ENCODE measurements at regions not wholly inside any gene's neighbourhood (a gene's known extent, or its start where the extent isn't known, plus 50 kb on each side); places are given as distances from the start of the nearest gene placed in this dataset.
"Not testable (repeated sequence)": the region's sequence is repeated elsewhere in the genome, so short reads cannot be mapped to it uniquely, and the experiment has no call there.

DNA sequence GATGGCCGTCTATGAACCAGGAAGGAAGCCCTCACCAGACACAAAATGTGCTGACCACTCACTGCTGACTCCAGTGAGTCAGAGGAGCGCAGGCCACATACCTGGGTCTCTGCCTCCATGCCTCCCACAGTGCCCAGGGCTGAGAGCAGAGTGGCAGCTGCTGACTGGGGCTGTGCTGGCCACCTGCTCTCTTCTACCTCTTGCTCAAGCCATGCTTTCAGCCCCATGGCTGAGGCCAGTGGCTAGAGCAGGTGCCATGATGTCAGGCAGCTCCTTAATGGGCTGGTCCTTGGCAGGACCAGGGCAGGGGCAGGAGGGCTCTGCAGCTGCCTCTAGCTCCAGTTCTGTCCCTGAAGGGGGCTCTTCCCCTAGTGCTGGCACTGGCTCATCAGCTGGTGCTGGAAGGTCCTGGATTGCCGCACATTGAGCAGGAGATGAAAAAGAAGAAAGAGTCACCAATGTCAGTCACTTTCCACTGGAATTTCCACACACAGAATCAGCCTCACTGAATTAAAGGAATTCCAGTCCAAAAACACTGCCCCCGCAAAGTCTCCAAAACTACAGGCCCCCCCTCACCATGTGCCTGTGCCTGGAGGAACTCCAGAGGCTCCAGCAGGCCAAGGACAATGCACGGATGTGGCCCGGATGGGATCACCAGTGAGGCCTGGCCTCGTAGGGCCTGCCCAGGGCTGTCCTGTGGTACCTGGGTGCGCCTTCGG is 86.4 kb downstream of the GGTLC2 start:
- no peaks in the 10 kb centered on the region for H3K9me3 Mint-ChIP-seq (ENCODE audit: insufficient read depth)

DNA sequence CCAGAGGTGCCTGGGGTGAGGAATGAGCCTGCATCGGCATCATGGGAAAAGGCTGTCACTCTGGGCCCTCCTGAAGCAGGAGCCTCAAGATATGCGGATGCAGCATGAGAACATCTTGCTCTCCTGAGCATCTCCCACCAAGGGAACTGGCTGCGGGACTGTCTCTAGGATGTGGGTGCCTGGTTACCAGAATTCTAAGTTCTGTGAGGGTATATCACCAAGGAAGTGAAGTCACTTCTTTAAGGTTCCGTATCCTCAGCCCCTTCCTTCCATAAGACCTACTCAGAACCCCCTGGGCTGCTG is 86.9 kb downstream of the GGTLC2 start:
- ATAC-seq (ENCODE audit: low read depth) (no peak), DNase-seq (no peak)
- H3K27me3 ChIP-seq (replicated peaks in 1 of 4; ENCODE audit: control extremely low read depth in 1 of 4, control insufficient read depth in 3 of 4, insufficient read depth in 4 of 4, low read length in 3 of 4) = no peaks in the 10 kb centered on the region
- no peaks in the 10 kb centered on the region for H4K20me1 ChIP-seq (ENCODE audit: control insufficient read depth, insufficient read depth, low read length, poor library complexity, severe bottlenecking)
- peaks cover 8% of the 10 kb centered on the region for H3K27me3 Mint-ChIP-seq
- ChIA-PET POLR2A (no interaction called here), CTCF (interaction anchor here (0.8 kb wide), 1 partner anchor 15 kb away, joined by 3 read pairs; no protein-coding TSS in a partner anchor)
- no peaks in the 10 kb centered on the region for H3K36me3 ChIP-seq (replicated peaks in 1 of 2; ENCODE audit: control extremely low read depth in 1 of 2, control insufficient read depth in 1 of 2, extremely low read depth in 1 of 2, insufficient read depth in 2 of 2, low read length in 1 of 2)
- peaks cover 0 to 18% (median 0%) of the 10 kb centered on the region in 3 donors for H3K9me3 ChIP-seq (ENCODE audit: control extremely low read depth in 1 of 3, control insufficient read depth in 2 of 3, insufficient read depth in 1 of 3, low read length in 2 of 3)
- 100% methylated on average over 1 of the region's 4 CpGs for WGBS (ENCODE audit: insufficient coverage)
- no peak overlapping the region for H3K4me3 ChIP-seq (ENCODE audit: control extremely low read depth in 1 of 5, extremely low read depth in 1 of 5, insufficient read depth in 1 of 5, low read depth in 2 of 5, low read length in 4 of 5)
- H3K4me3 Mint-ChIP-seq = no peak overlapping the region
- H3K4me2 ChIP-seq (replicated peaks; ENCODE audit: low read depth, low read length, poor library complexity, severe bottlenecking) = no peak overlapping the region
- no peak overlapping the region for H3K27ac ChIP-seq (ENCODE audit: low read length in 2 of 2)
- no peaks in the 10 kb centered on the region for H3K79me2 ChIP-seq (ENCODE audit: control insufficient read depth, insufficient read depth, low read length)
- no peaks in the 10 kb centered on the region for H3K4me1 ChIP-seq (ENCODE audit: control insufficient read depth in 2 of 2, insufficient read depth in 2 of 2, low read length in 2 of 2)
- intact Hi-C loops (cut with micrococcal nuclease) = no loop called here
- no peaks in the 10 kb centered on the region for H3K4me1 Mint-ChIP-seq
- H3K9me3 Mint-ChIP-seq (ENCODE audit: insufficient read depth) = no peaks in the 10 kb centered on the region
- TF ChIP-seq, protein P1, sequence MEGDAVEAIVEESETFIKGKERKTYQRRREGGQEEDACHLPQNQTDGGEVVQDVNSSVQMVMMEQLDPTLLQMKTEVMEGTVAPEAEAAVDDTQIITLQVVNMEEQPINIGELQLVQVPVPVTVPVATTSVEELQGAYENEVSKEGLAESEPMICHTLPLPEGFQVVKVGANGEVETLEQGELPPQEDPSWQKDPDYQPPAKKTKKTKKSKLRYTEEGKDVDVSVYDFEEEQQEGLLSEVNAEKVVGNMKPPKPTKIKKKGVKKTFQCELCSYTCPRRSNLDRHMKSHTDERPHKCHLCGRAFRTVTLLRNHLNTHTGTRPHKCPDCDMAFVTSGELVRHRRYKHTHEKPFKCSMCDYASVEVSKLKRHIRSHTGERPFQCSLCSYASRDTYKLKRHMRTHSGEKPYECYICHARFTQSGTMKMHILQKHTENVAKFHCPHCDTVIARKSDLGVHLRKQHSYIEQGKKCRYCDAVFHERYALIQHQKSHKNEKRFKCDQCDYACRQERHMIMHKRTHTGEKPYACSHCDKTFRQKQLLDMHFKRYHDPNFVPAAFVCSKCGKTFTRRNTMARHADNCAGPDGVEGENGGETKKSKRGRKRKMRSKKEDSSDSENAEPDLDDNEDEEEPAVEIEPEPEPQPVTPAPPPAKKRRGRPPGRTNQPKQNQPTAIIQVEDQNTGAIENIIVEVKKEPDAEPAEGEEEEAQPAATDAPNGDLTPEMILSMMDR (IDR thresholded peaks at IDR 0.05) = no peak
- no peak for TF ChIP-seq EZH2 (IDR thresholded peaks at IDR 0.05; ENCODE audit: borderline replicate concordance, insufficient read depth, low read depth, low read length, poor library complexity, severe bottlenecking)
- H2AFZ ChIP-seq (ENCODE audit: insufficient read depth, low read depth, low read length, poor library complexity, severe bottlenecking) = no peak overlapping the region
- H3K9ac ChIP-seq (ENCODE audit: low read length) = no peak overlapping the region
- no peak overlapping the region for H3K27ac Mint-ChIP-seq

More for the DNA sequence above, 86.4 kb downstream of the GGTLC2 start:
- ATAC-seq (ENCODE audit: low read depth) (no peak), DNase-seq (no peak)
- POLR2A ChIA-PET = no interaction called here
- no peak overlapping the region for H3K9ac ChIP-seq (ENCODE audit: low read length)
- H3K9me3 ChIP-seq (ENCODE audit: control extremely low read depth in 1 of 3, control insufficient read depth in 2 of 3, insufficient read depth in 1 of 3, low read length in 2 of 3) = peaks cover 0 to 18% (median 0%) of the 10 kb centered on the region in 3 donors
- Mint-ChIP-seq H3K4me1 (peaks cover 3% of the 10 kb centered on the region), H3K27ac (no peak overlapping the region), H3K27me3 (peaks cover 6% of the 10 kb centered on the region), H3K4me3 (no peak overlapping the region)
- H3K27ac ChIP-seq (ENCODE audit: low read length in 2 of 2) = no peak overlapping the region
- H3K4me1 ChIP-seq (ENCODE audit: control insufficient read depth in 2 of 2, insufficient read depth in 2 of 2, low read length in 2 of 2) = no peaks in the 10 kb centered on the region
- H3K36me3 ChIP-seq (replicated peaks in 1 of 2; ENCODE audit: control extremely low read depth in 1 of 2, control insufficient read depth in 1 of 2, extremely low read depth in 1 of 2, insufficient read depth in 2 of 2, low read length in 1 of 2) = no peaks in the 10 kb centered on the region
- no peak overlapping the region for H2AFZ ChIP-seq (ENCODE audit: insufficient read depth, low read depth, low read length, poor library complexity, severe bottlenecking)
- WGBS (ENCODE audit: insufficient coverage) = 94% methylated on average over 5 of the region's 9 CpGs
- CTCF ChIA-PET = interaction anchor here (0.8 kb wide), 1 partner anchor 15 kb away, joined by 3 read pairs; no protein-coding TSS in a partner anchor
- no peaks in the 10 kb centered on the region for H4K20me1 ChIP-seq (ENCODE audit: control insufficient read depth, insufficient read depth, low read length, poor library complexity, severe bottlenecking)
- no peak overlapping the region for H3K4me3 ChIP-seq (ENCODE audit: control extremely low read depth in 1 of 5, extremely low read depth in 1 of 5, insufficient read depth in 1 of 5, low read depth in 2 of 5, low read length in 4 of 5)
- no peak for TF ChIP-seq EZH2 (IDR thresholded peaks at IDR 0.05; ENCODE audit: borderline replicate concordance, insufficient read depth, low read depth, low read length, poor library complexity, severe bottlenecking)
- TF ChIP-seq, protein P1 (IDR thresholded peaks at IDR 0.05) = no peak
- no peaks in the 10 kb centered on the region for H3K79me2 ChIP-seq (ENCODE audit: control insufficient read depth, insufficient read depth, low read length)
- intact Hi-C loops (cut with micrococcal nuclease) = no loop called here
- no peaks in the 10 kb centered on the region for H3K27me3 ChIP-seq (replicated peaks in 1 of 4; ENCODE audit: control extremely low read depth in 1 of 4, control insufficient read depth in 3 of 4, insufficient read depth in 4 of 4, low read length in 3 of 4)
- no peak overlapping the region for H3K4me2 ChIP-seq (replicated peaks; ENCODE audit: low read depth, low read length, poor library complexity, severe bottlenecking)

DNA sequence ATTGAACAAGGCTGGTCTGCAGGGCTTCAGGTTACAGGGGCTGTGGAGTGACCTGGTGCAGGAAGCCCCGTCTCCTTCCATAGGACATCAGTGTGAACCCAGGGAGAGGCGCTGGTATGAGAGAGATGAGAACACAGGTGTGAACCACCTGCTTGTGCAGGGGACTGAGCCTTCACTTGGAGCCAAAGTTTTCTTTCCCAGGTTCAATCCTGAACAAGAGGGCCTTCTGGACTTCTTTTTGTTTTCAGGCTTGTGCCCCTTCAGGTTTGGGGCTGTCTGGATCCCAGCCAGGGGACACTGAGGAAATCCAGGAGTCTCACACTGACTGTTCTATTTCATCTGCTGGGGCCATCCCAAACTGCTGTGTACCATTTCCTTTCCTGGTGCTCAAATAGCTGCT is 88.6 kb downstream of the GGTLC2 start:
- H3K27ac Mint-ChIP-seq; H3K79me2 ChIP-seq (ENCODE audit: control insufficient read depth, insufficient read depth, low read length); H3K36me3 ChIP-seq (replicated peaks in 1 of 2; ENCODE audit: control extremely low read depth in 1 of 2, control insufficient read depth in 1 of 2, extremely low read depth in 1 of 2, insufficient read depth in 2 of 2, low read length in 1 of 2); H3K4me2 ChIP-seq (replicated peaks; ENCODE audit: low read depth, low read length, poor library complexity, severe bottlenecking); H2AFZ ChIP-seq (ENCODE audit: insufficient read depth, low read depth, low read length, poor library complexity, severe bottlenecking); POLR2A ChIA-PET; ATAC-seq (ENCODE audit: low read depth); H3K27ac ChIP-seq (ENCODE audit: low read length in 2 of 2); H3K9ac ChIP-seq (ENCODE audit: low read length); DNase-seq; H3K4me1 Mint-ChIP-seq; intact Hi-C loops (cut with micrococcal nuclease); H3K27me3 ChIP-seq (replicated peaks in 1 of 4; ENCODE audit: control extremely low read depth in 1 of 4, control insufficient read depth in 3 of 4, insufficient read depth in 4 of 4, low read length in 3 of 4); H3K9me3 Mint-ChIP-seq (ENCODE audit: insufficient read depth); H4K20me1 ChIP-seq (ENCODE audit: control insufficient read depth, insufficient read depth, low read length, poor library complexity, severe bottlenecking); H3K4me3 Mint-ChIP-seq; H3K4me1 ChIP-seq (ENCODE audit: control insufficient read depth in 2 of 2, insufficient read depth in 2 of 2, low read length in 2 of 2); H3K4me3 ChIP-seq (ENCODE audit: control extremely low read depth in 1 of 5, extremely low read depth in 1 of 5, insufficient read depth in 1 of 5, low read depth in 2 of 5, low read length in 4 of 5); CTCF ChIA-PET: not testable (repeated sequence)
- H3K27me3 Mint-ChIP-seq = peaks cover 15% of the 10 kb centered on the region
- H3K9me3 ChIP-seq (ENCODE audit: control extremely low read depth in 1 of 3, control insufficient read depth in 2 of 3, insufficient read depth in 1 of 3, low read length in 2 of 3) = peaks cover 0 to 18% (median 0%) of the 10 kb centered on the region in 3 donors
- WGBS (ENCODE audit: insufficient coverage) = 100% methylated on average over 1 of the region's 2 CpGs
